Pulmonary artery endothelial cell (primary cell): ENCODE measurements at regions not wholly inside any gene's neighbourhood (a gene's known extent, or its start where the extent isn't known, plus 50 kb on each side); places are given as distances from the start of the nearest gene placed in this dataset.

Source experiments
- DNase-seq: peaks from one replicate; pipeline ENCODE4 v3.0.0-alpha.2; 2011; ENCODE audit warnings: low read depth, low spot score

DNA sequence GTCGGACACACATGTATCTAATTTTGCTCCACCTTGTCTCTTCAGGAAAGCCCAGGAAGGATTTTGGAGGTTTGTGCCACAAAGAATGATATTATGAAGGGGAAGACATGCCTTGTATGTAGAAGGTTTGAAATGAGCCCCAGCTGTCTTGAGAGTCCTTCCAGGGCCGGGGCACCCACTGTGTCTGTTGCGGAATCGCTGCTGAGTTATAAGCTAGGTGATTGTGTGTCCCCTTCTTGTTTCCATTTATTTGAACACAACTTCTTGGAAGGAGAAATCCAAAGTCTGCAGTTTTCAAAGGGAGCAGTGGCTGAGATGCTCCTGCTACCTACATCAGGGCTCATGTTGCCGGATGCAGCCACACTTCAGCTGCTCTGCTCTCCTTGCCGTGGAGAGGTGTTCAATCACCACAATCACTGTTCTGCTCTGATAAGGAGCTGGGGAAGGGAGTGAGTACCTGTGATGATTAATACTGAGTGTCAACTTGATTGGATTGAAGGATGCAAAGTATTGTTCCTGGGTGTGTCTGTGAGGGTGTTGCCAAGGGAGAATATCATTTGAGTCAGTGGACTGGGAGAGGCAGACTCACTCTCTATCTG, 828.6 kb downstream of the QKI start:
- DNase-seq, result no peak

DNA sequence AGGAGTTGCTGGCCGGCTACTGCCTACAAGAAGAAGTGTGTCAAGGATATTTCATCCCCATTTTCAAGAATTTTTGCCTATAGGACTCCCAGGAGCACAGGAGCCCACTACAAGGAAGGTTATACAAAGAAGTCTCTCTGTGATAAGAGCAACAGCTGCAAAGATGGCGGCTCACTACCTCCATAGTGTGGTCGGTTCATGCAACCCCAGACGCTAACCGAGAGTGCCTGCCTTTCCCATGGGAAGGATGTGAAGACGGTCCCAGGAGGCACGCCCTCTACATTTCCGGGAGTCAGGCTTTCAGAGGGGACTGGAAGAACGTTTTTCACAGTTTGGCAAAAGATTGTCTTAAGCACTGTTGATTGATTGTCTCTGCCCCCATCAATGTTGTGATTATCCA, 816.3 kb downstream of the QKI start:
- DNase-seq, result no peak

DNA sequence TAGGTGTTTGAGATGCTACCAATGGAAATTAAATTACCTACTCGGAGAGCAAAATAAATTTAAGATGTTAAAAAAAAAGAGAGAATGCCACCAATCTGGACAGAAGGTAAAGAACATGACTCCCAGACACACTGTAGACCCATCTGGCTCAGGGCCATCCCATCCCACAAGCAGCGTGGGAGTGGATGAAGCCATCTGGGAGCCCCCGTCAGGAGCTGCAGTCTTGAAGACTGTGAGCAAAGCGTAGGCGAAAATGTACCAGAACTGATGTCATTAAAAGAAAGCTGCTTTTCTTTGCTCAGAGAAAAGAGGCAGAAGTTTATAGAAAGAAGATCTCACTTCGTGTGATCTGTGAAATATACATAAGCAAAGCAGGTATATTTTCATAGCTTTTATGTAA, 815.7 kb downstream of the QKI start:
- no peak for DNase-seq

GRCh38 chr6:164229716-164230115, 815.2 kb downstream of the QKI start:
- no peak for DNase-seq

- no peak for DNase-seq
Measured at GRCh38 chr6:164227952-164228522, 813.5 kb downstream of the QKI start.

- no peak for DNase-seq
Measured at GRCh38 chr6:164216839-164217238, 802.3 kb downstream of the QKI start.

DNA sequence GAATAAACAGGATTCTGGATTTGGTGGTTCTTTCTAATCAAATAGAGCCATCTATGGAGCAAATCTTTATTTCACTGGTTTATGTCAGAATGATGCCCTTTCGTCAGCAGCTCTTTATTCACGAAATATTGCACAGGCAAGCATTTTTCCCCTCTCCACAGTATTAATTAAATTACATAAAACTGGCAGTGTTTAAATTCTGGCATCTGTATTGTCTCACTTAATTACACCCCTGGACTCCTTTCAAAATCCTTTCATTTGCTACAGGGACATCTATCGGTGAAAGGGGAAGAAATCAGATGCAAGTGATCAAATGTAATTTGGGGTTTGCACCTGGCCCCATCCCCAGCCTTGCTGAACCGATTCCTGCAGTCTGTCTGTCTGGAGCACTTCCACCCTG, 801.9 kb downstream of the QKI start:
- no peak for DNase-seq

GRCh38 chr6:164214066-164214465, 799.5 kb downstream of the QKI start:
- no peak for DNase-seq

DNA sequence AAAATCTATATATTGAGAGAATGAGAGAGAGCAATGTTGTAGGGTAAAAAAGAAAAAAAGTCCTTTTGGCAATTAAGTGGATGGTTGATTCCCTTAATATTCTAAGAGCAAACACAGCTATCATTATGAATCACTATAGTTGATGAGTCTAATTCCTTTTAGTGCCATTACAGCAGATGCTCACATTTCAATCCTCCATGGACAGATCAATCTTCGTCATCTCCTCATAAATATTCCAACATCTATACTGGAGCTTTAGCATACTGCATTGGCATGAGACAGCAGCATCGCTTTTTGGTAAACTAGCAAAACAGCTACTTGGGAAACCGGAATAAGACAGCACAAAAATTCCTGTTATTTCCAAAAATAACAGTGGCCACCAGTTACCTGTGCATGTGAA, 796.7 kb downstream of the QKI start:
- no peak for DNase-seq

- DNase-seq, result no peak
Measured at GRCh38 chr6:164210783-164211182, 796.3 kb downstream of the QKI start.

DNA sequence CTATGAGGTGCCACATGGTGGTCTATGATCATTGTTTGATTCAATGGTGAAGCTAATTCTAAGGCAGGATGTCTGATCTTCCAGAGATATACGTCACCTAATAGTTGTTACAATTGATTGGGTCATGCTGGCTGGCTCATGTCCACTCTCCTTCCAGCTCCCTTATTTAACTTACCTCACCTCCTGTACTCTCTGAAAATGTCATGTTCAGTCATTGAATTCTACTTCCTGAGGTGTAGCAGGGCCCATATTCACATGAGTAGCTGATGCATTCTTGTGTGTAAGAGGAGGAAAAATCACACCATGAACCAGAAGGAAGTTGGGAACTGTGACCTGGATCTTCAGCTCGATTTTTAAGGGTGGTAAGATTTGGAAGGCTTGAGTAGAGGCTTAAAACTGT, 795.8 kb downstream of the QKI start:
- DNase-seq, result no peak

GRCh38 chr6:164208371-164208770, 793.9 kb downstream of the QKI start:
- no peak for DNase-seq

DNA sequence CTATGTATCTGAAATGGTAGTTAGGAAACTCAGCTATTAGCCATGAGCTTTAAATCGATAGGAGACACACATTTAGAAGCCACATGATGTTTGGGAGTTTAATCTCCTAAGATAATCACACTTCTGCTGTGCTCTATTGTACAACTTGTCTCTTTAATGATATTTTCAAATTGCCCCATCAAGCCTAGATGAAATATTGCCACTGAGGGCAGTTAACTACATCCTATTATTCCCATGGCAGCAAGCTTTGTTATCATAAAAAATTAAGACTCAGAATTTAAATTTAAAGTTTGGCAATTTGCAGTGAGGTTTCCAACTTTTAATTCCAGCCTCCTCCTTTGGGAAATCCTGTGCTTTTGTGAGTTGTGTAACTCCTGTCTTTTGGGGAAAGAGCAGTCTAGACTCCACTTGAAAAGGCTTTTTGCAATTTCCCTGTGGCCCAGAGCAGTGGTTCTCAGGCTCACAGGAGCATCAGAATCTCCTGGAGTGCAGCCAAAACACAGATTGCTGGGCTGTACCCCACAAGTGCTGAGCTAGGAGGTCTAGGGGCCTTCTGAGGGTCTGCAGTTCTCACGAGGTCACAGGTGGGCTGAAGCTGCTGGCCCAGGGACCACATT, 792.4 kb downstream of the QKI start:
- DNase-seq, result no peak

DNA sequence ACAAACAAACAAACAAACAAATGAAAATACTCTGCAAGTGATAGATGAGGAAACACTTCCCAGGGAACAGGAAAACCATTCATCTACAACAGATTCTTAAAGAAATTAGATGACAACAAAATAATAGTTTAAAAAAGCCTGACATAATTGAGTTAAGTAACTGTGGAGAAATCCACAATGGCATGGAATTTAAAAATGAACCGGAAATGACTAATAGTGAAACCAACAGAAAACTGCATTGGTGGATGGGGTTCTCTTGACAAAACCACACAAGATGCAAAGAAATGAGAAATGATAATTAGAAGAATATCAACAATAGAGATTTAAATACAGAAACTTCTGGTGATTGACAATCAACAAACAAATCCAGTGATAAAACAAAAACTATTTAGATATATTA, 785.6 kb downstream of the QKI start:
- no peak for DNase-seq

DNA sequence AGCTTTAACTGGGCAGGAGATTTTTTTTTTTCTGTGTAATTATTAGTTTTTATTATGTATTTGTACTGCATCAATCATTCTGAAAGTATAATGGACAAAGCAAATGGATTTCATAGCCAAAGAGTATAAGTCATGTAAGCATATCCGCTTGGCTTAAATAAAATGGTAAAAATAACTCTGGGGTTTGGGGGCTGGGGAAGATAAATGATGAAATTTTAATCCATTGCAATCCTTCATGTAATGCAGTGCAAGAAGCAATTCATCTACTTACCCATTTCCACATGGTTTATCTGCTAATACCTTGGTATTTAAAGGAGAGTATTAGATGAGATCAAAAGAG, 781.4 kb downstream of the QKI start:
- DNase-seq, result no peak

DNA sequence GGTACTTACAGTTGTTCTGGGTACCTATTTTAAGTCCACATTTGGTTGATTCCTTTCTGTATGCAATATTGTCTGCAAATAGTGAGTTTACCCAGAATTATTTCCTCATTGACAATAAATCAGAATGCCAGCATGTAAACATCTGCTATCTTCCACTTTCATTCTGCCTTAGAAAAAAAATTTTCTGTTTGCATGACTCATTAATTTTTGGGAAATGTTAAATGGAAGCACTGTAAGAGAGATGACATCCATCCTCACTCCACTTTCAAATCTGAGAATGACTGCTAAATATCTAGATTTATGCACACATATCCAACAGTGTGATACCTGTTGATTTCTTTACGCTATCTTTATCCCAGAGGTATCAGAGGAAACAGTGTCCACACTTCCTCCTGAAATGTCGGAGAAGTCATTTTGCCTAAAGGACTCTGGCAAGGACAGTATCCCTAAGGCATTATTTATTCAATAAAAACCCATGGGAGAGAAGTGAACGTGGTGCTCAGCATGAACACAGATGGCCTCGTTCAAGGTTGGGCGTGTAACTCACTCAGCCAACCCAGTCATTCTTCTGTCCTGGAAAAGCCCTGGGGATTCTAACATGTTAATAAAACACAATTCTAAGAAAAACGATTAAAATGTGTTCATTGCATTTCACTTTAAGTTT, 780.9 kb downstream of the QKI start:
- DNase-seq, result no peak

DNA sequence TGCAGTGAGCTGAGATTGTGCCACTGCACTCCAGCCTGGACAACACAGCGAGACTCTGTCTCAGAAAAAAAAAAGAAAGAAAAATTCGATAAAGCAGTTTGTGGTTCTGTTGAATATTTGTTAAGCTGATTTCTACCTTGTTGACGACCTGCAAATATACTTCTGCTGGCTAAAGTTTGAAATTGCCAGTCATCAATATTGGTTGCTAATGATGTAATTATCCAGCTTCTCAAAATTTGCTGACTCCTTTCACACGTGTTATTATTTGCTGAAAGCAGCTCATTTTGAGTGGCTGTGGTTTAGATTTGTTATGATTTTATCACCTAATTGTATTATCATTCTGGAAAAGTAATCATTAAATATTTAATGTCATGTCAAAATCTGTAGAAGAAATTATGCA, 774.3 kb downstream of the QKI start:
- DNase-seq, result no peak

- DNase-seq, result no peak
Measured at GRCh38 chr6:164185471-164185871, 771.0 kb downstream of the QKI start.

DNA sequence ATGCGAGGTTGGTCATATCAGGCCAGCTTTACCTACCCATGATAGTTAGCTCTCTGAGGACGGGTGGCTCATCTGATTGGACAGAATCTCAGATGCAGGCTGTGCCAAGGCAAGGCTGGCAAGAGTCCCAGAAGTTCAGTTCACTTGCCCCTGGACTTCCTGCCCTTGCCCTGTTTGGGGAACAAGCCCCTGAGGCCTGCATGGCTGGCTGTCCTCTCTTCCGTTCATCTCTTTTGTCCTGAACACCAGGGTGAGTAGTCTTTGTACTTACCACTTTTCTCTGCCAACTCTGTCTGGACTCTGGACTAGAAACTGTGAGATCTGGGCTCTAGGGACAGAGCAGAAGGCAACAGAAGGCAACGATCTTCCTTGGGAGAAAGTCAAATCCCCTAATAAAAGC, 769.9 kb downstream of the QKI start:
- no peak for DNase-seq

DNA sequence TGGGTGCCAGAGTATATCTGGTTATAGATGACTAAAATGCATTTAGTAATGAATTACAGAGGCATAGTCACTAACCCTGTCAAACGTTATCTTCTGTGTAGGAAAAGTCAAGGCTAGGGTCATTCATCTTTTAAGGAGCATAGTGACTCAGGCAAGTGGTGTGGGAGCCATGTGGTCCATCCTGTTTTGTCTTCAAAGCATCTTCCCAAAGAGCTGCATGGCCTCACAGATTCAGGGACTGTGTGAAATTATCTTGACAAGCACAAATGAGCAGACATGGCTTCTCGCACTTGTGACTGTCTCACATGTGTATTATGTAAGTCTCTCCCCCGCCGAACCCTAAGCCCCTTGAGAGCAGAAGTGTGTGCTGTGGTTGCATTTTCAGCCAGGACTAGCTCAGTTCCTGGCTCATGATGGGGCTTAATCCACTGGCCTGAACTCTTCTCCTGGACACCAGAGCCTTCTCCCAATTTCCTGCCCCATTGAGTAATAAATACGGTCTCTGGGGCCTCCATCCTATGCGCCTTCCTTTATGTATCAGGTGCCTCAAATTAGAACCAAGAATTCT, 769.1 kb downstream of the QKI start:
- no peak for DNase-seq

- no peak for DNase-seq
Measured at GRCh38 chr6:164178679-164179332, 764.3 kb downstream of the QKI start.

DNA sequence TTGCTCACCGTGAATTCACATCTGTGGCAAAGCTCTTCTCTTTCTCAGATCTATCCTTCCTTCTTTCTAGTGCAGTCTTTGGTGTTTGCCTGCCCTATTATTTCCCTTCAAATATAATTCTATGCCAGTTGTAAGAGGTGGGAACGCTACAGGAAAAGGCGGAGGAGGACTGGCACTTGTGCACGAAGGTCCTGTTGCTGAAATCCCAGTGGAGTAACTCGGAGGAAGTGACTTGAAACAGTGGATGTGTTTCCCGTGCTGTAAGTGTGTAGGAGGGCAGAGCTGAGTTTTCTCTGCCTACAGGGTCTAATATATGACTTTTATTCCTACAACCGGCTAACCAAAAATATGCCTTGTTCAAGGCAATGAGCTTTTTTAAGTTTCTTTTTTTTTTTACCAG, 754.8 kb downstream of the QKI start:
- DNase-seq, result no peak
